SU-DHL-6 (cell line): ENCODE measurements at regions not wholly inside any gene's neighbourhood (a gene's known extent, or its start where the extent isn't known, plus 50 kb on each side); places are given as distances from the start of the nearest gene placed in this dataset.

Source experiments
- H2AFZ ChIP-seq: fragments of 200-600 bp; sonication (generic); 2 replicates; pipeline ENCODE4 v1.6.1; 2014; ENCODE audit warnings: low read depth, mild to moderate bottlenecking, moderate library complexity, mixed read lengths, antibody characterized with exemption, low read length; ENCODE audit not compliant: severe bottlenecking
- H3F3A ChIP-seq: fragments of 200-600 bp; shearing (Covaris generic); 2 replicates; pipeline ENCODE4 v1.6.0; 2016; ENCODE audit warnings: antibody characterized with exemption, mild to moderate bottlenecking; ENCODE audit not compliant: insufficient read depth
- H3K27ac ChIP-seq: fragments of 200-600 bp; sonication (generic); 2 replicates; pipeline ENCODE4 v1.5.1; 2016; ENCODE audit warnings: low read depth, mild to moderate bottlenecking, low read length, moderate library complexity, mixed read lengths
- H3K27me3 ChIP-seq: fragments of 200-600 bp; sonication (generic), shearing (Covaris generic); 2 replicates; pipeline ENCODE4 v1.6.0; 2014; ENCODE audit warnings: mild to moderate bottlenecking, low read length
- H3K36me3 ChIP-seq: fragments of 200-600 bp; sonication (generic); 2 replicates; pipeline ENCODE4 v1.6.1; 2014; ENCODE audit warnings: mild to moderate bottlenecking, low read length, mixed read lengths
- H3K4me2 ChIP-seq: fragments of 300-600, 200-600 bp; shearing (Covaris generic), sonication (generic); 2 replicates; pipeline ENCODE4 v1.6.0; 2014; ENCODE audit warnings: low read length, low read depth, mild to moderate bottlenecking; ENCODE audit not compliant: poor library complexity, severe bottlenecking
- H3K4me3 ChIP-seq: fragments of 200-600 bp; sonication (generic); 2 replicates; pipeline ENCODE4 v1.5.1; 2014; ENCODE audit warnings: antibody characterized with exemption, low read length, mild to moderate bottlenecking, mixed read lengths; ENCODE audit not compliant: insufficient read depth, poor library complexity, severe bottlenecking
- H3K79me2 ChIP-seq: fragments of 200-600 bp; sonication (generic); 2 replicates; pipeline ENCODE4 v1.6.1; 2014; ENCODE audit warnings: mild to moderate bottlenecking, low read length, moderate library complexity; ENCODE audit not compliant: insufficient read depth
- H3K9ac ChIP-seq: fragments of 200-600 bp; sonication (generic); 2 replicates; pipeline ENCODE4 v1.7.0; 2014; ENCODE audit warnings: mild to moderate bottlenecking, low read length
- H3K9me2 ChIP-seq: fragments of 200-600 bp; sonication (generic); replicated peaks from 2 replicates; pipeline ENCODE4 v1.6.1; 2014; ENCODE audit warnings: low read length; ENCODE audit not compliant: insufficient read depth
- H3K9me3 ChIP-seq: fragments of 200-600 bp; sonication (generic); 2 replicates; pipeline ENCODE4 v1.6.1; 2014; ENCODE audit warnings: low read length, mixed read lengths; ENCODE audit not compliant: insufficient read depth
- H4K20me1 ChIP-seq: fragments of 200-600 bp; sonication (generic); 2 replicates; pipeline ENCODE4 v1.6.1; 2014; ENCODE audit warnings: low read depth, mild to moderate bottlenecking, antibody characterized with exemption, low read length, moderate library complexity, mixed read lengths
- CTCF ChIP-seq: fragments of 200-600 bp; sonication (generic); IDR thresholded peaks from one replicate; pipeline ENCODE4 v1.5.1; 2017; ENCODE audit warnings: antibody characterized with exemption, mild to moderate bottlenecking, low read length, moderate library complexity; ENCODE audit not compliant: insufficient read depth, poor library complexity, severe bottlenecking
- EZH2phosphoT487 ChIP-seq: fragments of 200-600 bp; sonication (generic), shearing (Covaris generic); conservative IDR thresholded peaks from 2 replicates; pipeline ENCODE4 v1.6.1; 2018; ENCODE audit warnings: mild to moderate bottlenecking, antibody characterized with exemption, low read length, moderate library complexity, mixed read lengths

GRCh38 chr3:191743283-191743682 lies 282.3 kb downstream of the PYDC2 start:
- Histone ChIP-seq H3K9me3 (no peaks in the 10 kb centered on the region), H3K9me2 (no peaks in the 10 kb centered on the region), H3K4me2 (no peak overlapping the region), H4K20me1 (no peaks in the 10 kb centered on the region), H3K36me3 (no peaks in the 10 kb centered on the region), H3K79me2 (no peaks in the 10 kb centered on the region), H3K27me3 (no peaks in the 10 kb centered on the region), H3K9ac (no peak overlapping the region), H3K27ac (no peak overlapping the region), H3K4me3 (no peak overlapping the region), H2AFZ (no peak overlapping the region), H3F3A (no peaks in the 10 kb centered on the region)
- no peak for TF ChIP-seq EZH2phosphoT487
- no peak for TF ChIP-seq CTCF

GRCh38 chr3:191750618-191751017 lies 289.7 kb downstream of the PYDC2 start:
- Histone ChIP-seq H3K9me3 (no peaks in the 10 kb centered on the region), H3K27me3 (no peaks in the 10 kb centered on the region)
- no peak for TF ChIP-seq CTCF
- TF ChIP-seq EZH2phosphoT487 = no peak

GRCh38 chr3:191753196-191753595 lies 292.2 kb downstream of the PYDC2 start:
- no peak overlapping the region for H3K4me2 ChIP-seq
- no peak overlapping the region for H3K4me3 ChIP-seq
- H3K9me3 ChIP-seq = no peaks in the 10 kb centered on the region
- no peak overlapping the region for H3K9ac ChIP-seq
- H3K27me3 ChIP-seq = no peaks in the 10 kb centered on the region
- TF ChIP-seq EZH2phosphoT487 = no peak
- no peak for TF ChIP-seq CTCF
- no peaks in the 10 kb centered on the region for H3K9me2 ChIP-seq
- H3K79me2 ChIP-seq = no peaks in the 10 kb centered on the region
- H3F3A ChIP-seq = no peaks in the 10 kb centered on the region
- no peak overlapping the region for H3K27ac ChIP-seq
- H3K36me3 ChIP-seq = no peaks in the 10 kb centered on the region
- no peak overlapping the region for H2AFZ ChIP-seq
- no peaks in the 10 kb centered on the region for H4K20me1 ChIP-seq

More at GRCh38 chr3:191750618-191751017, 289.7 kb downstream of the PYDC2 start:
- Histone ChIP-seq H2AFZ (no peak overlapping the region), H3K36me3 (no peaks in the 10 kb centered on the region), H3K4me2 (no peak overlapping the region), H3K4me3 (no peak overlapping the region), H3K9me2 (no peaks in the 10 kb centered on the region), H3K79me2 (no peaks in the 10 kb centered on the region), H4K20me1 (no peaks in the 10 kb centered on the region), H3K27ac (no peak overlapping the region), H3F3A (no peaks in the 10 kb centered on the region), H3K9ac (no peak overlapping the region)
